Activated naive CD4-positive, alpha-beta T cell treated with anti-CD3 and anti-CD28 coated beads for 36 hours (primary cell): ENCODE measurements at regions not wholly inside any gene's neighbourhood (a gene's known extent, or its start where the extent isn't known, plus 50 kb on each side); places are given as distances from the start of the nearest gene placed in this dataset.

ENCODE experiments used
- CTCF ChIA-PET: fragments of 350-600 bp; sonication (Branson Sonifier 250); formaldehyde crosslinking; loops from one replicate; lab custom pipeline; 2021; ENCODE audit warnings: antibody characterized with exemption; lab: Charles Lee
- DNase-seq: peaks from one replicate; pipeline ENCODE4 v3.0.0-alpha.2; 2020
- H3K27ac Mint-ChIP-seq: one replicate; pipeline ENCODE4 v1.8.0; 2021; ENCODE audit warnings: mild to moderate bottlenecking, mixed read lengths
- H3K27me3 Mint-ChIP-seq: one replicate; pipeline ENCODE4 v1.8.0; 2021; ENCODE audit warnings: low read depth, mixed read lengths
- H3K36me3 Mint-ChIP-seq: one replicate; pipeline ENCODE4 v1.8.0; 2021; ENCODE audit warnings: low read depth, mixed read lengths
- H3K4me1 Mint-ChIP-seq: one replicate; pipeline ENCODE4 v1.8.0; 2021; ENCODE audit warnings: low read depth, mixed read lengths
- H3K4me3 Mint-ChIP-seq: one replicate; pipeline ENCODE4 v1.8.0; 2021; ENCODE audit warnings: mild to moderate bottlenecking, moderate library complexity, mixed read lengths
- H3K9me3 Mint-ChIP-seq: one replicate; pipeline ENCODE4 v1.8.0; 2021; ENCODE audit warnings: mixed read lengths
- intact Hi-C: fragments of 100-400 bp; cut with micrococcal nuclease; formaldehyde crosslinking; loops from one replicate; pipeline ENCODE4 v1.15.1; 2023

DNA sequence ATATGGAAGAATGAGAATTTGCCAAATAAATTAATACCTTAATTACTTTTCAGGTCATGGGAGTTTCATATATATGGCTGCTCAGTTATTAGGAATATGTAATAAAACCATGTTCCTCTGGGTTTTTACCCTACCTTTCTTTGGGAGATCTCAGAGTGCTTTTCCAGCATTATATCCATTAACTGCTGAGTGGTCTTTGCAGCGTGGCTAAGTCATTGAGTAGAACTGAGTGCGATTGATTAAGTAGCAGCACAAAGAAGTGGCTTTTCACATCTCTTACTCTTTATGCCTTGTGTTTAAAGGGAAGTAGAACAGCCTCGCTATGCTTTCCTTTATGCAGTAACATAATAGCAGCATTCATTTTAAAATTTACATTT, 340.1 kb downstream of the SNAPC1 start:
- H3K4me3 Mint-ChIP-seq: no peak overlapping the region
- no peaks in the 10 kb centered on the region for H3K9me3 Mint-ChIP-seq
- CTCF ChIA-PET: interaction anchor here (0.6 kb wide), 1 partner anchor 25 kb away, joined by 7 read pairs; no protein-coding TSS in a partner anchor
- no peaks in the 10 kb centered on the region for H3K36me3 Mint-ChIP-seq
- H3K27ac Mint-ChIP-seq: no peak overlapping the region
- no peaks in the 10 kb centered on the region for H3K4me1 Mint-ChIP-seq
- H3K27me3 Mint-ChIP-seq: peaks cover 7% of the 10 kb centered on the region
- intact Hi-C loops: no loop called here
- DNase-seq: no peak

DNA sequence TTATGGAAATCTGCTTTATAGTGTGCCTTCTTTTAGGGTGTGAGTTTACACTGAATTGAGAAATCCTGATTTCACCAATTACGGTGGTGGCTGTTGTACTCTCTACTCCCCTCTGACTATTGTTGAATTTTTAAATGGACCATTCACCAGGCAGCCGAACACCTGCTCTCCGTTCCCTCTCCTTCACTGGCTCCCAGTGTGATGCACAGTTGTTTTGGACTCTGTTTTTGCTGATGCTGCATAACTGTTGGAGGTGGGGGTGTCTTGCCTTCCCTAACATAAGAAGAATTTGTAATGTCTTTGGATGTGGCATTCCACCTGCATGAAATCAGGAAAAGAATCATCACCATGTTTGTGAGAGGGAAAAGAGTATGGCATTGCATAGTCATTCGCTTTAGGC, 341.2 kb downstream of the SNAPC1 start:
- Mint-ChIP-seq H3K36me3 (no peaks in the 10 kb centered on the region), H3K27ac (no peak overlapping the region), H3K9me3 (no peaks in the 10 kb centered on the region), H3K4me1 (no peaks in the 10 kb centered on the region), H3K27me3 (peaks cover 7% of the 10 kb centered on the region), H3K4me3 (no peak overlapping the region)
- intact Hi-C loops: no loop called here
- no peak for DNase-seq
- CTCF ChIA-PET: no interaction called here

DNA sequence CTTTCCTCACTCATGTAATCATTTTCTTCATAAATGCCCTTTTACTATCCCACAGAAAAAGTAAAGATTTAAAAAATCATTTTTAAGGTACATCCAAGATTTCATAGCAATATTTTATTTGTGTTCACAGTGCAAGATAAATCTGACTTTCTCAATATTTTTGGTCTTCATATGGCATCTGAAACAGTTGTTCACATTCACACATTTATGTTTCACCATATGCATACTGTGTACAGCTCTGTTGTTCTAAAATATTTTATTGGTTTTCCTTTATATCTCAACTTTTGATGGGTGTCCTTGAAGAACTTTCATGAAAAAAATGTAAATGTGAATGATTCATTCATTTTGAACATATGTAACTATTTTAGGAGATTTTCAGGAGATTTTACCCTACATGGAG, 348.7 kb downstream of the SNAPC1 start:
- no peaks in the 10 kb centered on the region for H3K36me3 Mint-ChIP-seq
- H3K4me1 Mint-ChIP-seq: no peaks in the 10 kb centered on the region
- H3K9me3 Mint-ChIP-seq: no peaks in the 10 kb centered on the region
- CTCF ChIA-PET: interaction anchor here (1.4 kb wide), 1 partner anchor 16 kb away, joined by 5 read pairs; no protein-coding TSS in a partner anchor
- intact Hi-C loops: no loop called here
- no peak overlapping the region for H3K27ac Mint-ChIP-seq
- DNase-seq: no peak
- H3K27me3 Mint-ChIP-seq: peaks cover 15% of the 10 kb centered on the region
- no peak overlapping the region for H3K4me3 Mint-ChIP-seq

DNA sequence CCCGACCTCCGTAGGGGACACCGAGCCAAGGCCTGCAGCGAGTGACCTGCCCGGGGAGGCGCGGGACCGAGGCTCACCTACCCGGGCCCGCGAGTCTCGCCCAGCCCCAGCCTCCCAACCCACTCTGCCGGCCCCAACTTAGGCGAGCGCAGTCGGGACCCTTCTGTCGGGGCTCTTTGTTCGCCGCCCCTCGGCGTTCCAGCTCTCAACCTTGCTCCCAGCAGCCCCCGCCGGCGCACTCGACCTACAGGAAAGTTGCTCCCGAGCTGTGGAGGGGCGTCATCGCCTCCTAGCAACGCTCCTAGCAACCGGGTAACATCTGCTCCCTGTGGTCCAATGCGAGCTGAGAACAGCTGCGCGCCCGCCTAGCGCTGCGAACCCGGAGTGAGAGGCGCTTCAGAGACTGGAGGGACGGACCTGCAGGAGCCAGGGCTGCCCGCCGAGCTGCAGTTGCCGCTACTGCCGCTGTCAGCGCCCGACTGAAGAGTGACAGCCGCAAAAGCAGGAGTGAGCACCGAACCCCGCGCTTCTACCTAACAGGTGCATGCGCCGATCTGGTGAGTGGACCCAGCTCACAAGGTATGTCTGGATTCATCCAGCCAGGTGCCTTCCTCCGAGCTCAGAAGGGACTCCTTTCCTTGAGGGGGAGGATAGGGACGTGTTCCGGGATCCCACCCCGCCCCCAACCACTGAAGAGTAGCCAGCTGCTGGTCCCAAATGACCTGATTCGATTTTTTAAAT, 355.0 kb downstream of the SNAPC1 start:
- H3K9me3 Mint-ChIP-seq: no peaks in the 10 kb centered on the region
- H3K27ac Mint-ChIP-seq: no peak overlapping the region
- CTCF ChIA-PET: interaction anchor here (1.0 to 2.0 kb wide), 8 partner anchors 10 to 258 kb away, joined by 3 to 25 read pairs (median 5); no protein-coding TSS in a partner anchor
- H3K4me3 Mint-ChIP-seq: peak overlapping the region; percentile 55
- H3K36me3 Mint-ChIP-seq: no peaks in the 10 kb centered on the region
- H3K4me1 Mint-ChIP-seq: peaks cover 7% of the 10 kb centered on the region
- H3K27me3 Mint-ChIP-seq: peaks cover 64% of the 10 kb centered on the region
- DNase-seq: peak; percentile 76
- intact Hi-C loops: no loop called here

DNA sequence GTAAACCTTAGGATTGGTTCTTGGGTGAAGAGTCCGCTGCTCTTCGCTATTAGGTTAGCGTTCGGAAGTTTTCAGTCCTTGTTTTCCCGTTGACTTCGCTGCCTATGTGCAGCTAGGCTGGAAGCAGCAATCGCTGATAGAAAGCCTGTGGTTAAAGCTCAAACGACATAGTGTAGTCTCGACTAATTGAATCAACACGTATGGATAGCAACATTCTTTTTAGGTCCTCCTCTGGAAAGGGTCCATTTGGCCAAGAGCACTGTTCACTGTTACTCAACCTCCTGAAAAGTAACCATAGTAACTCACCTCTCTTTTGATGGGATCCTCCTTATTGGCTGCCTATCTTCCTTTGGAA, 355.5 kb downstream of the SNAPC1 start:
- Mint-ChIP-seq H3K9me3 (no peaks in the 10 kb centered on the region), H3K4me3 (peak overlapping the region; percentile 55), H3K36me3 (no peaks in the 10 kb centered on the region), H3K27ac (no peak overlapping the region), H3K4me1 (peaks cover 7% of the 10 kb centered on the region), H3K27me3 (peaks cover 64% of the 10 kb centered on the region)
- intact Hi-C loops: no loop called here
- CTCF ChIA-PET: interaction anchor here (1.0 to 2.0 kb wide), 8 partner anchors 9 to 259 kb away, joined by 3 to 25 read pairs (median 5); no protein-coding TSS in a partner anchor
- DNase-seq: no peak

DNA sequence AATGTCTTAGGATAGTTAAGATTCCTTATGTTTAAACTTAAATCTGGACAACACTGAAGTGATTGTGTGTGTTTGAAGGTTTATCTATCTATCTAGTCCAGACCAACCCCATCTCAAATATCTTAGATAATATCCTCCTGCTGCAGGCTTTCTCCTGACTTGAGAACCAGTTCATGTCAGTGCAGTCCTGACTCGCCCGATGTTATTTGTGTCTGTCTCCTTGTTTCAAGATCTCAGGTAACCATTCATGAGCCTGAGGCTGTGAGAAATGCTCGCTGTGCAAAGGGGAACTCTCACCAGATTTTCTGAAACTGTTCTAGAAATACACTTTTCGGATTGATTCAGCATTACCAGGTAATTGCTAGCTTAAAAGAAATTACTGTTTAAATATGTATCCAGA, 356.2 kb downstream of the SNAPC1 start:
- DNase-seq: no peak
- CTCF ChIA-PET: interaction anchor here (1.3 to 2.0 kb wide), 3 partner anchors 9 to 259 kb away, joined by 3 to 25 read pairs (median 6); no protein-coding TSS in a partner anchor
- intact Hi-C loops: no loop called here
- Mint-ChIP-seq H3K27ac (no peak overlapping the region), H3K4me3 (no peak overlapping the region), H3K9me3 (no peaks in the 10 kb centered on the region), H3K36me3 (no peaks in the 10 kb centered on the region), H3K27me3 (peaks cover 69% of the 10 kb centered on the region), H3K4me1 (peaks cover 7% of the 10 kb centered on the region)

DNA sequence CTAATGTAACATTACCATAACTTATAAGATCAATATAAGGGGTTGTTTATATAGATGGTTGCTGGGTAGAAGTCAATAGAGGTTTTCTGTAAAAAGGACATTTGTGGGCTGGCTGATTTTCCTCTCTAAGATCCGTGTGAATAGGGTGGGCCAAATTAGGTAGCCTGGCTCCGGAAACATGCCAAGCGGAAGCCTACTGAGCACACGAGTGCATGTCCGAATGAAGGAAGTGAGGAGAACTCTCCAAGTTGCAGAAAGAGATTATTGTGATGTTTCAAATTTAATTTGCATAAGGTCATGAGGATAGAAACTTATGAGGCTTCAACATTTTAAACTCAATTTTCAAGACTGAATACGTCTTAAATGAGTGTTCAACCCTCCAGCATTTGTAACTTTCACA, 356.7 kb downstream of the SNAPC1 start:
- H3K36me3 Mint-ChIP-seq: no peaks in the 10 kb centered on the region
- intact Hi-C loops: no loop called here
- peaks cover 7% of the 10 kb centered on the region for H3K4me1 Mint-ChIP-seq
- no peak overlapping the region for H3K27ac Mint-ChIP-seq
- CTCF ChIA-PET: interaction anchor here (2.0 kb wide), 1 partner anchor 224 kb away, joined by 6 read pairs; no protein-coding TSS in a partner anchor
- no peak for DNase-seq
- H3K9me3 Mint-ChIP-seq: no peaks in the 10 kb centered on the region
- no peak overlapping the region for H3K4me3 Mint-ChIP-seq
- peaks cover 66% of the 10 kb centered on the region for H3K27me3 Mint-ChIP-seq

DNA sequence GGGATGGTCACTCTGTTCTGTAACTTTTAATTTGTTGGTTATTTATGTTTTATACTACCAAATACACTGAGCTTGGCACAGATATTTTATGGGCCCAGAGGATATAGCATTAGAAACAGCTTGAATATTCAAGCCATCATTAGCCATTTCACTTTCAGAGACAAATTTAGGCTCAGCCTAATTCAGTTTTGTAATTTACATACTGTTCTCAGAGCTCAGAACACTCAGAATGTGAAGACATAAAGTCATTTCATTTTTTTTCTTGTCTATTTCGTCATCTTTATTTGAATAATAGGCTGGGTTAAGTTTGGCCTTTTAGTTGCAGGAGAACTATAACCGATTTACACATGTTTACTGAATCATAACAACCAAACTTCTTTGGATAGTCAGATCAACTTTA, 361.7 kb downstream of the SNAPC1 start:
- peaks cover 40% of the 10 kb centered on the region for H3K27me3 Mint-ChIP-seq
- H3K4me1 Mint-ChIP-seq: no peaks in the 10 kb centered on the region
- no peak for DNase-seq
- intact Hi-C loops: loop anchor here (10.0 kb wide), 1 partner anchor 359 kb away; the partner anchor contains the start of gene SNAPC1
- CTCF ChIA-PET: interaction anchor here (0.5 to 4.4 kb wide), 5 partner anchors 46 to 669 kb away, joined by 3 to 70 read pairs (median 6); no protein-coding TSS in a partner anchor
- no peak overlapping the region for H3K4me3 Mint-ChIP-seq
- H3K9me3 Mint-ChIP-seq: no peaks in the 10 kb centered on the region
- H3K27ac Mint-ChIP-seq: no peak overlapping the region
- no peaks in the 10 kb centered on the region for H3K36me3 Mint-ChIP-seq

DNA sequence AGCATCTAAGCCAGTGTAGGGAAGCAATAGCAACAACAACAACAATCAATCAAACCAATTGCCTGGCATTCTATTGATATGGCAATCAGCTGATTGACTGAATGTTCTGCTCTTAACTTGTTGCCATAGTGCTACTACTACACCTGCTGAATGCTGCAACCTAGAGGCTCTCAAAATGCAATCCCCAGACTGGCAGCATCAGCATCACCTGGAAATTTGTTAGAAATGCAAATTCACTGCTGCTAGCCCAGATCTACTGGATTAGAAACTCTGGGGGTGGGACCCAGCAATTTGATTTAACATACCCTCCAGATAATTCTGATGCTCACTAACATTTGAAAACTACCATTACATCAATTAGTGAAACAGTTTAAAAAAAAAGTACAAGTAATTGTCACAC, 363.6 kb downstream of the SNAPC1 start:
- Mint-ChIP-seq H3K9me3 (no peaks in the 10 kb centered on the region), H3K27me3 (peaks cover 29% of the 10 kb centered on the region), H3K4me3 (no peak overlapping the region), H3K36me3 (no peaks in the 10 kb centered on the region), H3K4me1 (no peaks in the 10 kb centered on the region), H3K27ac (no peak overlapping the region)
- CTCF ChIA-PET: interaction anchor here (0.9 to 4.4 kb wide), 25 partner anchors 8 to 850 kb away, joined by 3 to 70 read pairs (median 6); no protein-coding TSS in a partner anchor
- no peak for DNase-seq
- intact Hi-C loops: loop anchor here (10.0 kb wide), 1 partner anchor 361 kb away; the partner anchor contains the start of gene SNAPC1

DNA sequence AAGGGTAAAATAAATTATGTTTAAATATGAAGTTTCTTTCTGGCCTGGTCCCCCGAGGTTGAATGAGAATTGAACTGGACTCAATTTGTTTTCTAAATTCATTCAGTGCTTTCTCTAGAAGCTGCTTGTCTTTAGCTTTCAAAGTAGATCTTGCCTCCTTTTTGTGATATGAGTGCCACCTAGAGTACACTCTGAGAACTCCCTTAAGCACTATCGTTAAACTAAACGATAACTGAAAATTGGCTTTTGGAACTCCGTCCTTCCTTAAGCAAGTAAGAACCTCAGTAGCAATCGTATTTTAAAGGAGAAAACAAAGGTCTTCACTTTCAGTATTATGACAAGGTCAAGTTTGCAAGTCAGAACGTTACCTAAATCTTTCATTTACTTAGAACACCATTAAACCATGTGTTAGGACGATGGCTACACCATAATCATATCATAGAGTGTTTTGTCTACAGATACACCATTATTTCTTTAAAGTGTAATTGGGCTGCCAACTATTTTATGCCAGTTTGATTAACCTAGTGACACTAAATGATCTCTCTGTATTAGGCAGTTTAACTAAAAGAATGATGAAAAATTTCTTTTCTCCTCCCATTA, 364.8 kb downstream of the SNAPC1 start:
- no peak overlapping the region for H3K27ac Mint-ChIP-seq
- CTCF ChIA-PET: interaction anchor here (0.7 to 4.4 kb wide), 35 partner anchors 9 to 851 kb away, joined by 3 to 70 read pairs (median 4); no protein-coding TSS in a partner anchor
- no peaks in the 10 kb centered on the region for H3K4me1 Mint-ChIP-seq
- no peaks in the 10 kb centered on the region for H3K36me3 Mint-ChIP-seq
- no peak overlapping the region for H3K4me3 Mint-ChIP-seq
- H3K27me3 Mint-ChIP-seq: peaks cover 29% of the 10 kb centered on the region
- peak; percentile 5 for DNase-seq
- intact Hi-C loops: loop anchor here (1.0 to 10.0 kb wide), 6 partner anchors 202 to 858 kb away; partner anchors contain the start of gene SNAPC1
- H3K9me3 Mint-ChIP-seq: no peaks in the 10 kb centered on the region

DNA sequence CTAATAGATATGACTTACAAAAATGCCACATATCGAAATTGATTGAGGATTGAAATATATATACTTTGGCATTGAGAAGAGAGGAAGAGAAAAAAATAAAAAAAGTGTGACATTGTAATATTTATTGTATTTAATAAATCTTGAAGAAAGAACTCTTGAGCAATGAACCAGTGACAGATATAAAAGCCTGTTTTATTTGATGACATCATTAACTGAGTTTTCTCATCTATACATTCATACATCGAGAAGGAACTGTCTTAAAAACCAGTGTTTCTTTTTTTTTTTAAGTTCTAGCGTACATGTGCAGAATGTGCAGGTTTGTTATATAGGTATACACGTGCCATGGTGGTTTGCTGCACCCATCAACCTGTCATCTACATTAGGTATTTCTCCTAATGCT, 368.2 kb downstream of the SNAPC1 start:
- no peak for DNase-seq
- CTCF ChIA-PET: no interaction called here
- H3K4me1 Mint-ChIP-seq: no peaks in the 10 kb centered on the region
- intact Hi-C loops: no loop called here
- no peaks in the 10 kb centered on the region for H3K36me3 Mint-ChIP-seq
- H3K27ac Mint-ChIP-seq: no peak overlapping the region
- peaks cover 44% of the 10 kb centered on the region for H3K27me3 Mint-ChIP-seq
- H3K9me3 Mint-ChIP-seq: no peaks in the 10 kb centered on the region
- H3K4me3 Mint-ChIP-seq: no peak overlapping the region

DNA sequence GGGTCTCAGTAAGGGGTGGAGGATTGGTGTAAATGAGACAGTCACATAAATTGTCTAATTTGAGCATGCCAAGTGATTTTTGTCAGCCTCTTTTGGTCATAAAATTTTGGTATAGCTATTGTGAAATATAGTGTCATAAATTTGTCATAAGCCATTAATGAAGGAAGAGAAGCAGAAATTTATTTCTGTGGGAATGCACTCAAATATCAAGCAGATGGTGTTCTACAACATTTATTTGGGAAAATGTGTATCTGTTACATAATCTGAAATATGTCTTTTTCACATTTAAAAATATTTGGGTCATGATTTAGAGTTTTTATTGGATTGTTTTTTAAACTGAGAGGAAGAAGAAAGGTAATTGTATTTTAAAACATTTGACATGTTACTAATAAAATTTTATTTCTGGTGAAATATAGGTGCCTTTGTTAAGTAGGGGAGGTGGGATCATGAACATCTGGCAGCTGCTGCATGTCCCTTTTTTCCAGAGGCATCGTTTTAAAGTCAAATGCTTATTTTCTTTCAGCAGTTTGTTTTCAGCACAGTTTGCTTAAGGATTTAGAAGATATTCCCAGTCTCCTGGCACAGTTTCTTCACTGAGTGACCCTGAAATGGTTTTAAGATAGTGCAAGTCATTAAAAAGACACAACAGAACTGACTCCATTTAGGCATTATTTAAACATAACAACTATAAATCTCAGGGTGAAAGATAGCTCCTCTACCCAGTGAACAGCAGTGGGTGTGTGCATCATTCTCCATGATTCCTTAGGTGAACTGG, 371.7 kb downstream of the SNAPC1 start:
- Mint-ChIP-seq H3K4me1 (no peaks in the 10 kb centered on the region), H3K27ac (no peak overlapping the region), H3K4me3 (no peak overlapping the region), H3K36me3 (no peaks in the 10 kb centered on the region), H3K9me3 (no peaks in the 10 kb centered on the region), H3K27me3 (peaks cover 46% of the 10 kb centered on the region)
- no peak for DNase-seq
- CTCF ChIA-PET: interaction anchor here (0.6 to 2.1 kb wide), 2 partner anchors 209 to 373 kb away, joined by 3 to 7 read pairs; no protein-coding TSS in a partner anchor
- intact Hi-C loops: no loop called here
